PC-9 (cell line): ENCODE measurements at regions not wholly inside any gene's neighbourhood (a gene's known extent, or its start where the extent isn't known, plus 50 kb on each side); places are given as distances from the start of the nearest gene placed in this dataset.

ENCODE experiments used
- CTCF ChIP-seq: fragments of 200-600 bp; sonication (generic); conservative IDR thresholded peaks from 2 replicates; pipeline ENCODE4 v1.6.1; 2017; ENCODE audit warnings: mixed run types, antibody characterized with exemption, mild to moderate bottlenecking, moderate library complexity
- EZH2 ChIP-seq: fragments of 200-600 bp; sonication (generic); IDR thresholded peaks from 2 replicates; pipeline ENCODE4 v1.8.0; 2017; ENCODE audit warnings: antibody characterized with exemption, low read depth

GRCh38 chr1:199472978-199473377, 554.5 kb upstream of the NR5A2 start:
- no peak for TF ChIP-seq CTCF
- TF ChIP-seq EZH2: no peak
